B cell (primary cell): ENCODE measurements at regions not wholly inside any gene's neighbourhood (a gene's known extent, or its start where the extent isn't known, plus 50 kb on each side); places are given as distances from the start of the nearest gene placed in this dataset.

Source experiments
- ATAC-seq: fragments of 200-7000 bp; cut with Tn5 transposase; one replicate; pipeline ENCODE4 v1.10.0; 2021; ENCODE audit warnings: low read depth, mild to moderate bottlenecking, moderate number of reproducible peaks, moderate library complexity
- CTCF ChIA-PET: fragments of 350-600 bp; sonication (Branson Sonifier 250); formaldehyde crosslinking; loops from one replicate; lab custom pipeline; 2021; ENCODE audit warnings: antibody characterized with exemption, inconsistent platforms; lab: Charles Lee
- POLR2A ChIA-PET: fragments of 350-600 bp; sonication (Branson Sonifier 250); formaldehyde crosslinking; loops from one replicate; lab custom pipeline; 2021; ENCODE audit warnings: antibody characterized with exemption; lab: Charles Lee
- DNase-seq: peaks from one replicate; pipeline ENCODE4 v3.0.0; 2013
- H2AFZ ChIP-seq: 2 replicates; pipeline ENCODE4 v1.6.1; 2012; ENCODE audit warnings: mild to moderate bottlenecking, low read depth, low read length; ENCODE audit not compliant: insufficient read depth, poor library complexity, severe bottlenecking
- H3K27ac ChIP-seq, 2 donors: 1 replicate in 1 of 2; 2 replicates in 1 of 2; pipeline ENCODE4 v1.5.1; 2012 to 2013; ENCODE audit warnings: low read length in 2 of 2, mild to moderate bottlenecking in 2 of 2, moderate library complexity in 1 of 2
- H3K27me3 ChIP-seq, 4 experiments: fragments of 200-600 bp in 1 of 4; sonication (generic) in 1 of 4; replicated peaks in 1 of 4; 1 replicate in 2 of 4; 2 replicates in 2 of 4; pipeline versions ENCODE4 v1.6.1 to v1.7.0; 2013 to 2016; ENCODE audit warnings: low read length in 3 of 4, mild to moderate bottlenecking in 2 of 4, mixed read lengths in 1 of 4, moderate library complexity in 1 of 4; ENCODE audit not compliant: insufficient read depth in 4 of 4, control insufficient read depth in 3 of 4; ENCODE audit errors: control extremely low read depth in 1 of 4
- H3K36me3 ChIP-seq, 2 experiments: replicated peaks in 1 of 2; 1 replicate in 1 of 2; 2 replicates in 1 of 2; pipeline versions ENCODE4 v1.6.1 to v1.7.1; 2013; ENCODE audit warnings: low read length in 1 of 2; ENCODE audit not compliant: insufficient read depth in 2 of 2, control insufficient read depth in 1 of 2; ENCODE audit errors: control extremely low read depth in 1 of 2, extremely low read depth in 1 of 2
- H3K4me1 ChIP-seq, 2 donors: fragments of 200-600 bp in 1 of 2; sonication (generic) in 1 of 2; 1 replicate in 1 of 2; 2 replicates in 1 of 2; pipeline versions ENCODE4 v1.5.1 to v1.6.1; 2013 to 2017; ENCODE audit warnings: low read length in 2 of 2; ENCODE audit not compliant: control insufficient read depth in 2 of 2, insufficient read depth in 2 of 2
- H3K4me2 ChIP-seq: replicated peaks from 2 replicates; pipeline ENCODE3; 2012; ENCODE audit warnings: mild to moderate bottlenecking, low read depth, low read length; ENCODE audit not compliant: poor library complexity, severe bottlenecking
- H3K4me3 ChIP-seq, 5 experiments: fragments of 200-600 bp in 1 of 5; sonication (generic) in 1 of 5; 1 replicate in 3 of 5; 2 replicates in 2 of 5; pipeline versions ENCODE4 v1.5.1 to v1.7.0; 2011 to 2016; ENCODE audit warnings: low read length in 4 of 5, mild to moderate bottlenecking in 4 of 5, low read depth in 2 of 5, control low read depth in 1 of 5, moderate library complexity in 1 of 5; ENCODE audit not compliant: insufficient read depth in 1 of 5; ENCODE audit errors: control extremely low read depth in 1 of 5, extremely low read depth in 1 of 5
- H3K79me2 ChIP-seq: fragments of 200-600 bp; sonication (generic); one replicate; pipeline ENCODE4 v1.6.0; 2016; ENCODE audit warnings: low read length; ENCODE audit not compliant: control insufficient read depth, insufficient read depth
- H3K9ac ChIP-seq: fragments of 200-600 bp; sonication (generic); 2 replicates; pipeline ENCODE4 v1.6.1; 2017; ENCODE audit warnings: mild to moderate bottlenecking, low read length, moderate library complexity
- H3K9me3 ChIP-seq, 3 donors: one replicate each; pipeline versions ENCODE4 v1.6.1 to v1.7.1; 2013; ENCODE audit warnings: low read length in 2 of 3; ENCODE audit not compliant: control insufficient read depth in 2 of 3, insufficient read depth in 1 of 3; ENCODE audit errors: control extremely low read depth in 1 of 3
- H4K20me1 ChIP-seq: 2 replicates; pipeline ENCODE4 v1.6.0; 2012; ENCODE audit warnings: mild to moderate bottlenecking, low read length; ENCODE audit not compliant: insufficient read depth, control insufficient read depth, poor library complexity, severe bottlenecking
- H3K27ac Mint-ChIP-seq: one replicate; pipeline ENCODE4 v1.8.0; 2021; ENCODE audit warnings: mixed read lengths
- H3K27me3 Mint-ChIP-seq: one replicate; pipeline ENCODE4 v1.8.0; 2021; ENCODE audit warnings: mixed read lengths
- H3K4me1 Mint-ChIP-seq: one replicate; pipeline ENCODE4 v1.8.0; 2021; ENCODE audit warnings: mixed read lengths
- H3K4me3 Mint-ChIP-seq: one replicate; pipeline ENCODE4 v1.8.0; 2021; ENCODE audit warnings: mixed read lengths
- H3K9me3 Mint-ChIP-seq: one replicate; pipeline ENCODE4 v1.8.0; 2022; ENCODE audit warnings: mixed read lengths; ENCODE audit not compliant: insufficient read depth
- EZH2 ChIP-seq: IDR thresholded peaks from 2 replicates; pipeline ENCODE4 v1.6.1; 2012; ENCODE audit warnings: borderline replicate concordance, low read depth, mild to moderate bottlenecking, moderate library complexity, low read length; ENCODE audit not compliant: insufficient read depth, poor library complexity, severe bottlenecking
- WGBS: methylation state at CpG from one replicate; pipeline ENCODE4 v1.1.5; 2013; ENCODE audit warnings: missing lambda C conversion rate; ENCODE audit not compliant: insufficient coverage; 5-methylcytosine and 5-hydroxymethylcytosine counted together
- intact Hi-C: fragments of 100-400 bp; cut with micrococcal nuclease; formaldehyde crosslinking; loops from one replicate; pipeline ENCODE4 v1.10.0; 2022
- TF ChIP-seq, protein P1 (sequence below): fragments of 200-600 bp; IDR thresholded peaks from one replicate; pipeline ENCODE4 v1.8.0; 2022; ENCODE audit warnings: antibody characterized with exemption, mild to moderate bottlenecking

DNA sequence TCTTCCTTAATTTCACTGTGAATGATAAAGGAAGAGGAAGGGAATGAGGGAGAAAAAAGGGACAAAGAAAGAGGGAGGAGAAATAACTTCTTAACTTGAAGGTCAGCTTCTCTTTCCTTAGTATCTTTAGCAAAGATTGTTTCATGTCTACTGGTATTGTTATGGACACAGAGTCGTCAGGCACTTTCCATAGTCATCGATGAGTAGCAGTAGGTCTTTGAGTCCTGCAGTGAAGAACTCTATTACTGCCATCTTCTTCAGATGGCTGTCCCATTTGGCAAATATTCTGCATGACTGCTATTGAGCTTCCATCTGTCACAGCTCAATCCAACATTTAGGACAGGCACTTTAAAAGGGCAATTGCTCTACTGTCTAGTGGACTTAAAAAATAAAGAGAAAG is 2463.1 kb downstream of the PCDH9 start:
- Mint-ChIP-seq H3K27me3 (no peaks in the 10 kb centered on the region), H3K4me1 (no peaks in the 10 kb centered on the region), H3K4me3 (no peak overlapping the region), H3K9me3 (peaks cover 9% of the 10 kb centered on the region), H3K27ac (no peak overlapping the region)
- H3K79me2 ChIP-seq: no peaks in the 10 kb centered on the region
- H3K9ac ChIP-seq: no peak overlapping the region
- no peak for ATAC-seq
- DNase-seq: no peak
- intact Hi-C loops: no loop called here
- no peak overlapping the region for H3K27ac ChIP-seq
- POLR2A ChIA-PET: no interaction called here
- H3K4me3 ChIP-seq: no peak overlapping the region
- no peak overlapping the region for H2AFZ ChIP-seq
- H4K20me1 ChIP-seq: no peaks in the 10 kb centered on the region
- no peaks in the 10 kb centered on the region for H3K36me3 ChIP-seq
- no peaks in the 10 kb centered on the region for H3K27me3 ChIP-seq
- H3K9me3 ChIP-seq: peaks cover 0 to 1% (median under 1%) of the 10 kb centered on the region in 3 donors
- no peak overlapping the region for H3K4me2 ChIP-seq
- H3K4me1 ChIP-seq: no peaks in the 10 kb centered on the region
- CTCF ChIA-PET: no interaction called here
- TF ChIP-seq EZH2: no peak
- TF ChIP-seq, protein P1, sequence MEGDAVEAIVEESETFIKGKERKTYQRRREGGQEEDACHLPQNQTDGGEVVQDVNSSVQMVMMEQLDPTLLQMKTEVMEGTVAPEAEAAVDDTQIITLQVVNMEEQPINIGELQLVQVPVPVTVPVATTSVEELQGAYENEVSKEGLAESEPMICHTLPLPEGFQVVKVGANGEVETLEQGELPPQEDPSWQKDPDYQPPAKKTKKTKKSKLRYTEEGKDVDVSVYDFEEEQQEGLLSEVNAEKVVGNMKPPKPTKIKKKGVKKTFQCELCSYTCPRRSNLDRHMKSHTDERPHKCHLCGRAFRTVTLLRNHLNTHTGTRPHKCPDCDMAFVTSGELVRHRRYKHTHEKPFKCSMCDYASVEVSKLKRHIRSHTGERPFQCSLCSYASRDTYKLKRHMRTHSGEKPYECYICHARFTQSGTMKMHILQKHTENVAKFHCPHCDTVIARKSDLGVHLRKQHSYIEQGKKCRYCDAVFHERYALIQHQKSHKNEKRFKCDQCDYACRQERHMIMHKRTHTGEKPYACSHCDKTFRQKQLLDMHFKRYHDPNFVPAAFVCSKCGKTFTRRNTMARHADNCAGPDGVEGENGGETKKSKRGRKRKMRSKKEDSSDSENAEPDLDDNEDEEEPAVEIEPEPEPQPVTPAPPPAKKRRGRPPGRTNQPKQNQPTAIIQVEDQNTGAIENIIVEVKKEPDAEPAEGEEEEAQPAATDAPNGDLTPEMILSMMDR: no peak
- WGBS: 90% methylated on average over 2 of the region's 2 CpGs

DNA sequence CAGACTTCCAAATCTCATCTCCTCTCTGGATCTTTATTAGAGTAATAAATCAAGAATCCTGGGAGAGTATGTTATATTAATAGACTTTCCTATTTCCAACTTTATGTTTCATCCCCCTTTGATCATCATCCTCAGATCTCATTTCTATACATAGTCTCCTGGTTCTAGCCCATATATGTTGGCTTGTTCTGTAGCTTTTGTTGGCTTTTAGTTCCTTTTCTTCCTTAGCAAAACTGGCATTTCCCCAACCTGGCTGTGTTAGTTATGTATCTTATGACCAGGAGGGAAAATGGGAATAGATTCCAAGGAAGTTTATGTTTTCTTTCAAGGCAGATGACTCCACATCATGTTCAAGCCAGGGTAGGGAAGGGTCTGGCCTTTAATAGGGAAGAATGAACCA is 2464.5 kb downstream of the PCDH9 start:
- Histone ChIP-seq H3K4me2 (no peak overlapping the region), H3K27me3 (no peaks in the 10 kb centered on the region), H3K9me3 (peaks cover 0 to 3% (median 1%) of the 10 kb centered on the region in 3 donors), H3K36me3 (no peaks in the 10 kb centered on the region), H2AFZ (no peak overlapping the region), H3K4me3 (no peak overlapping the region), H3K79me2 (no peaks in the 10 kb centered on the region), H4K20me1 (no peaks in the 10 kb centered on the region), H3K27ac (no peak overlapping the region), H3K9ac (no peak overlapping the region), H3K4me1 (no peaks in the 10 kb centered on the region)
- Mint-ChIP-seq H3K27me3 (no peaks in the 10 kb centered on the region), H3K4me3 (no peak overlapping the region), H3K27ac (no peak overlapping the region), H3K4me1 (no peaks in the 10 kb centered on the region), H3K9me3 (peaks cover 3% of the 10 kb centered on the region)
- ATAC-seq (no peak), DNase-seq (no peak)
- intact Hi-C loops: no loop called here
- ChIA-PET POLR2A (no interaction called here), CTCF (no interaction called here)
- no peak for TF ChIP-seq EZH2
- TF ChIP-seq, protein P1: no peak
